Osteoblast (primary cell): ENCODE measurements at regions not wholly inside any gene's neighbourhood (a gene's known extent, or its start where the extent isn't known, plus 50 kb on each side); places are given as distances from the start of the nearest gene placed in this dataset.

ENCODE experiments used
- DNase-seq: peaks from one replicate; pipeline ENCODE4 v3.0.0; 2011; ENCODE audit warnings: low spot score, mixed read lengths; ENCODE audit not compliant: insufficient read length; ENCODE audit errors: missing footprints
- H2AFZ ChIP-seq: 2 replicates; pipeline ENCODE4 v1.6.0; 2011; ENCODE audit warnings: mild to moderate bottlenecking, low read length
- H3K27ac ChIP-seq: 2 replicates; pipeline ENCODE4 v1.5.1; 2011; ENCODE audit warnings: mild to moderate bottlenecking, low read depth, low read length, moderate library complexity
- H3K27me3 ChIP-seq: 2 replicates; pipeline ENCODE4 v1.6.0; 2012; ENCODE audit warnings: mild to moderate bottlenecking, control low read depth, inconsistent platforms, low read length, moderate library complexity; ENCODE audit not compliant: insufficient read depth
- H3K36me3 ChIP-seq: 2 replicates; pipeline ENCODE4 v1.5.1; 2011; ENCODE audit warnings: mild to moderate bottlenecking, low read length, control low read depth, moderate library complexity; ENCODE audit not compliant: insufficient read depth
- H3K4me1 ChIP-seq: 2 replicates; pipeline ENCODE4 v1.5.1; 2011; ENCODE audit warnings: mild to moderate bottlenecking, low read length, control low read depth, moderate library complexity; ENCODE audit not compliant: insufficient read depth
- H3K4me2 ChIP-seq: 2 replicates; pipeline ENCODE4 v1.6.0; 2011; ENCODE audit warnings: mild to moderate bottlenecking, low read length; ENCODE audit not compliant: insufficient read depth
- H3K4me3 ChIP-seq: fragments of 200-600 bp; sonication (generic); 3 replicates; pipeline ENCODE4 v1.5.1; 2012; ENCODE audit warnings: mild to moderate bottlenecking, low read length, inconsistent platforms; ENCODE audit not compliant: insufficient read depth
- H3K79me2 ChIP-seq: 2 replicates; pipeline ENCODE4 v1.6.0; 2012; ENCODE audit warnings: mild to moderate bottlenecking, low read length, control low read depth, inconsistent platforms; ENCODE audit not compliant: insufficient read depth
- H3K9me3 ChIP-seq: 2 replicates; pipeline ENCODE4 v1.5.1; 2011; ENCODE audit warnings: low read depth, low read length, control low read depth
- H4K20me1 ChIP-seq: 2 replicates; pipeline ENCODE4 v1.6.0; 2012; ENCODE audit warnings: mild to moderate bottlenecking, low read length, control low read depth; ENCODE audit not compliant: insufficient read depth
- CTCF ChIP-seq: IDR thresholded peaks from 2 replicates; pipeline ENCODE4 v1.5.1; 2011; ENCODE audit warnings: mild to moderate bottlenecking, low read depth, low read length, moderate library complexity; ENCODE audit errors: extremely low read depth

DNA sequence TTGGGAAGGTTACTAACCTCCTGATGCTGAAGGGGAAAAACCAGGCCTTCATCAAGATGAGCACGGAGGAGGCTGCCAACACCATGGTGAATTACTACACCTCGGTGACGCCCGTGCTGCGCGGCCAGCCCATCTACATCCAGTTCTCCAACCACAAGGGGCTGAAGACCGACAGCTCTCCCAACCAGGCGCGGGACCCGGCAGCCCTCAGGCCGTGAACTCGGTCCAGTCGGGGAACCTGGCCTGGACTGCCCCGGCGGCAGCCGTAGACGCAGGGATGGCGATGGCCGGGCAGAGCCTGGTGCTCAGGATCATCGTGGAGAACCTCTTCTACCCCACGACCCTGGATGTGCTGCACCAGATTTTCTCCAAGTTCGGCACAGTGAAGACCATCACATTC, 133.0 kb upstream of the FUT8 start:
- H3K27me3 ChIP-seq = no peaks in the 10 kb centered on the region
- H2AFZ ChIP-seq = no peak overlapping the region
- H3K4me3 ChIP-seq = no peak overlapping the region
- no peak overlapping the region for H3K4me2 ChIP-seq
- no peaks in the 10 kb centered on the region for H3K9me3 ChIP-seq
- H3K79me2 ChIP-seq = no peaks in the 10 kb centered on the region
- no peaks in the 10 kb centered on the region for H4K20me1 ChIP-seq
- no peak for TF ChIP-seq CTCF
- no peak overlapping the region for H3K27ac ChIP-seq
- H3K4me1 ChIP-seq = peaks cover 19% of the 10 kb centered on the region
- no peak for DNase-seq
- H3K36me3 ChIP-seq = no peaks in the 10 kb centered on the region

- Histone ChIP-seq H4K20me1 (no peaks in the 10 kb centered on the region), H3K27me3 (no peaks in the 10 kb centered on the region), H3K27ac (no peak overlapping the region), H3K36me3 (no peaks in the 10 kb centered on the region), H3K79me2 (no peaks in the 10 kb centered on the region), H3K4me3 (no peak overlapping the region), H3K4me1 (peaks cover 19% of the 10 kb centered on the region), H2AFZ (no peak overlapping the region), H3K9me3 (no peaks in the 10 kb centered on the region), H3K4me2 (no peak overlapping the region)
- TF ChIP-seq CTCF = no peak
- no peak for DNase-seq
Measured at GRCh38 chr14:65279958-65280357, 132.6 kb upstream of the FUT8 start.

DNA sequence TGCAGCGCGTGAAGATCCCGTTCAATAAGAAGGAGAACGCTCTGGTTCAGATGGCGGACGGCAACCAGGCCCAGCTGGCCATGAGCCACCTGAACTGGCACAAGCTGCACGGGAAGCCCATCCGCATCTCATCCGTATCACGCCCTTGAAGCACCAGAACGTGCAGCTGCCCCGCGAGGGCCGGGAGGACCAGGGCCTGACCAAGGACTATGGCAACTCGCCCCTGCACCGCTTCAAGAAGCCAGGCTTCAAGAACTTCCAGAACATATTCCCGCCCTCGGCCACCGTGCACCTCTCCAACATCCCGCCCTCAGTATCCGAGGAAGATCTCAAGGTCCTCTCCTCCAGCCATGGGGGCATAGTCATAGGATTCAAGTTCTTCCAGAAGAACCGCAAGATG, 131.9 kb upstream of the FUT8 start:
- Histone ChIP-seq H3K4me3 (no peak overlapping the region), H3K4me2 (no peak overlapping the region), H2AFZ (no peak overlapping the region), H3K4me1 (peaks cover 19% of the 10 kb centered on the region), H3K27me3 (no peaks in the 10 kb centered on the region), H3K9me3 (no peaks in the 10 kb centered on the region), H3K79me2 (no peaks in the 10 kb centered on the region), H3K27ac (no peak overlapping the region), H3K36me3 (no peaks in the 10 kb centered on the region), H4K20me1 (no peaks in the 10 kb centered on the region)
- no peak for TF ChIP-seq CTCF
- DNase-seq = no peak

- H3K27ac ChIP-seq = peak overlapping the region; percentile 71
- peak overlapping the region; percentile 80 for H3K4me2 ChIP-seq
- H3K4me3 ChIP-seq = peak overlapping the region; percentile 48
Measured at GRCh38 chr14:65281991-65282895, 130.3 kb upstream of the FUT8 start.

More at GRCh38 chr14:65281991-65282895, 130.3 kb upstream of the FUT8 start:
- Histone ChIP-seq H3K27me3 (no peaks in the 10 kb centered on the region), H3K79me2 (no peaks in the 10 kb centered on the region), H3K4me1 (peaks cover 19% of the 10 kb centered on the region), H2AFZ (peak overlapping the region; percentile 86), H3K9me3 (no peaks in the 10 kb centered on the region), H3K36me3 (no peaks in the 10 kb centered on the region), H4K20me1 (no peaks in the 10 kb centered on the region)
- TF ChIP-seq CTCF = no peak
- peak; percentile 97 for DNase-seq
